Cardiac muscle cell (in vitro differentiated cells and primary cell): ENCODE measurements at regions not wholly inside any gene's neighbourhood (a gene's known extent, or its start where the extent isn't known, plus 50 kb on each side); places are given as distances from the start of the nearest gene placed in this dataset.
"Not testable (repeated sequence)": the region's sequence is repeated elsewhere in the genome, so short reads cannot be mapped to it uniquely, and the experiment has no call there.

Experiments
- DNase-seq, 2 donors: peaks; one replicate each; pipeline versions ENCODE4 v3.0.0 to v3.0.0-alpha.2; 2010 to 2017; ENCODE audit warnings: low read depth in 1 of 2, low spot score in 1 of 2
- H3K27ac ChIP-seq: fragments of 200-600 bp; sonication (generic); 2 replicates; pipeline ENCODE4 v1.5.1; 2016
- H3K27me3 ChIP-seq: fragments of 200-600 bp; sonication (generic); 2 replicates; pipeline ENCODE4 v1.6.0; 2016; ENCODE audit warnings: control low read depth
- H3K36me3 ChIP-seq: fragments of 200-600 bp; sonication (generic); 2 replicates; pipeline ENCODE4 v1.5.1; 2016; ENCODE audit warnings: control low read depth
- H3K4me1 ChIP-seq: fragments of 200-600 bp; sonication (generic); 2 replicates; pipeline ENCODE4 v1.8.1; 2017; ENCODE audit warnings: low read depth, mild to moderate bottlenecking, mixed run types
- H3K4me3 ChIP-seq: fragments of 200-600 bp; sonication (generic); 2 replicates; pipeline ENCODE4 v1.5.1; 2016; ENCODE audit warnings: mild to moderate bottlenecking
- H3K9me3 ChIP-seq: fragments of 200-600 bp; sonication (generic); 2 replicates; pipeline ENCODE4 v1.5.1; 2017; ENCODE audit warnings: low read depth, mild to moderate bottlenecking, control low read depth
- CTCF ChIP-seq: IDR thresholded peaks from 2 replicates; pipeline ENCODE4 v1.5.1; 2012; ENCODE audit warnings: low read depth, mild to moderate bottlenecking, low read length

GRCh38 chr3:14033023-14033422, 91.6 kb downstream of the CHCHD4 start:
- H3K4me3 ChIP-seq = no peak overlapping the region
- no peak for TF ChIP-seq CTCF
- H3K36me3 ChIP-seq = no peaks in the 10 kb centered on the region
- no peaks in the 10 kb centered on the region for H3K4me1 ChIP-seq
- no peak for DNase-seq
- H3K27me3 ChIP-seq = no peaks in the 10 kb centered on the region
- no peaks in the 10 kb centered on the region for H3K9me3 ChIP-seq
- H3K27ac ChIP-seq = no peak overlapping the region

GRCh38 chr3:14031271-14031670, 93.4 kb downstream of the CHCHD4 start:
- no peak overlapping the region for H3K27ac ChIP-seq

GRCh38 chr3:14029390-14029995, 95.2 kb downstream of the CHCHD4 start:
- H3K4me3 ChIP-seq, H3K27me3 ChIP-seq, H3K9me3 ChIP-seq, H3K27ac ChIP-seq, DNase-seq, H3K4me1 ChIP-seq, H3K36me3 ChIP-seq: not testable (repeated sequence)

More at GRCh38 chr3:14031271-14031670, 93.4 kb downstream of the CHCHD4 start:
- Histone ChIP-seq H3K4me1 (no peaks in the 10 kb centered on the region), H3K9me3 (peaks cover 5% of the 10 kb centered on the region), H3K4me3 (no peak overlapping the region), H3K36me3 (no peaks in the 10 kb centered on the region), H3K27me3 (no peaks in the 10 kb centered on the region)
- DNase-seq = no peak
- TF ChIP-seq CTCF = no peak

GRCh38 chr3:14028122-14028521, 96.5 kb downstream of the CHCHD4 start:
- not testable (repeated sequence) for H3K4me3 ChIP-seq, H3K4me1 ChIP-seq, H3K9me3 ChIP-seq, H3K36me3 ChIP-seq, DNase-seq, H3K27me3 ChIP-seq, H3K27ac ChIP-seq

- Histone ChIP-seq H3K4me3 (no peak overlapping the region), H3K4me1 (no peaks in the 10 kb centered on the region), H3K9me3 (no peaks in the 10 kb centered on the region), H3K27ac (no peak overlapping the region), H3K27me3 (no peaks in the 10 kb centered on the region), H3K36me3 (no peaks in the 10 kb centered on the region)
- no peak for TF ChIP-seq CTCF
- no peak for DNase-seq
Measured at GRCh38 chr3:14019459-14019858, 105.2 kb downstream of the CHCHD4 start.

GRCh38 chr3:14016900-14017475, 107.7 kb downstream of the CHCHD4 start:
- Histone ChIP-seq H3K27ac (no peak overlapping the region), H3K27me3 (no peaks in the 10 kb centered on the region), H3K4me3 (no peak overlapping the region), H3K9me3 (no peaks in the 10 kb centered on the region), H3K4me1 (no peaks in the 10 kb centered on the region), H3K36me3 (no peaks in the 10 kb centered on the region)
- no peak for DNase-seq
- TF ChIP-seq CTCF = no peak

- no peaks in the 10 kb centered on the region for H3K4me1 ChIP-seq
- H3K36me3 ChIP-seq = no peaks in the 10 kb centered on the region
- H3K4me3 ChIP-seq = no peak overlapping the region
- no peaks in the 10 kb centered on the region for H3K27me3 ChIP-seq
- H3K9me3 ChIP-seq = no peaks in the 10 kb centered on the region
- H3K27ac ChIP-seq = no peak overlapping the region
- no peak for DNase-seq
- TF ChIP-seq CTCF = no peak
Measured at GRCh38 chr3:14007006-14007405, 117.7 kb downstream of the CHCHD4 start.
